Stimulated activated memory B cell treated with anti-CD40 and anti-IgM and Interleukin-4, amounts not matched to agents 10 μg/mL and 1 μg/mL and 100 μg/mL, for 72 hours (primary cell): ENCODE measurements at regions not wholly inside any gene's neighbourhood (a gene's known extent, or its start where the extent isn't known, plus 50 kb on each side); places are given as distances from the start of the nearest gene placed in this dataset.
"Not testable (repeated sequence)": the region's sequence is repeated elsewhere in the genome, so short reads cannot be mapped to it uniquely, and the experiment has no call there.

Source experiments
- ATAC-seq: fragments of 150-1000 bp; cut with Tn5 transposase; 2 replicates; pipeline ENCODE4 v1.10.0; 2021
- H3K27ac Mint-ChIP-seq: one replicate; pipeline ENCODE4 v1.8.0; 2022; ENCODE audit warnings: mild to moderate bottlenecking, mixed read lengths
- H3K27me3 Mint-ChIP-seq: one replicate; pipeline ENCODE4 v1.8.0; 2022; ENCODE audit warnings: mixed read lengths
- H3K36me3 Mint-ChIP-seq: one replicate; pipeline ENCODE4 v1.8.0; 2022; ENCODE audit warnings: mixed read lengths
- H3K4me1 Mint-ChIP-seq: one replicate; pipeline ENCODE4 v1.8.0; 2022; ENCODE audit warnings: mixed read lengths
- H3K4me3 Mint-ChIP-seq: one replicate; pipeline ENCODE4 v1.8.0; 2022; ENCODE audit warnings: mild to moderate bottlenecking, moderate library complexity, mixed read lengths
- H3K9me3 Mint-ChIP-seq: one replicate; pipeline ENCODE4 v1.8.0; 2022; ENCODE audit warnings: mixed read lengths

- Mint-ChIP-seq H3K4me1 (peaks cover 24% of the 10 kb centered on the region), H3K27me3 (peaks cover 27% of the 10 kb centered on the region), H3K36me3 (no peaks in the 10 kb centered on the region), H3K9me3 (no peaks in the 10 kb centered on the region), H3K4me3 (no peak overlapping the region), H3K27ac (no peak overlapping the region)
- peak; percentile 57 for ATAC-seq
Observed at GRCh38 chr1:157399984-157400382, 152.3 kb downstream of the FCRL5 start.

GRCh38 chr1:157399343-157399983 lies 152.9 kb downstream of the FCRL5 start:
- H3K4me3 Mint-ChIP-seq, result no peak overlapping the region
- peaks cover 4% of the 10 kb centered on the region for H3K36me3 Mint-ChIP-seq
- H3K27me3 Mint-ChIP-seq, result peaks cover 32% of the 10 kb centered on the region
- peaks cover 23% of the 10 kb centered on the region for H3K4me1 Mint-ChIP-seq
- ATAC-seq, result no peak
- H3K27ac Mint-ChIP-seq, result no peak overlapping the region
- peaks cover 4% of the 10 kb centered on the region for H3K9me3 Mint-ChIP-seq

GRCh38 chr1:157390651-157391050 lies 161.7 kb downstream of the FCRL5 start:
- Mint-ChIP-seq H3K36me3 (peaks cover 13% of the 10 kb centered on the region), H3K4me1 (peaks cover 7% of the 10 kb centered on the region), H3K4me3 (no peak overlapping the region), H3K9me3 (peaks cover 7% of the 10 kb centered on the region), H3K27ac (no peak overlapping the region), H3K27me3 (peaks cover 46% of the 10 kb centered on the region)
- ATAC-seq, result no peak

- ATAC-seq, result no peak
- Mint-ChIP-seq H3K9me3 (no peaks in the 10 kb centered on the region), H3K27me3 (peaks cover 20% of the 10 kb centered on the region), H3K4me3 (no peak overlapping the region), H3K27ac (no peak overlapping the region), H3K36me3 (no peaks in the 10 kb centered on the region), H3K4me1 (peaks cover 7% of the 10 kb centered on the region)
Observed at GRCh38 chr1:157388057-157388456, 164.3 kb downstream of the FCRL5 start.

- Mint-ChIP-seq H3K4me1 (peaks cover 14% of the 10 kb centered on the region), H3K4me3 (no peak overlapping the region), H3K27me3 (no peaks in the 10 kb centered on the region), H3K9me3 (no peaks in the 10 kb centered on the region), H3K36me3 (no peaks in the 10 kb centered on the region), H3K27ac (no peak overlapping the region)
- no peak for ATAC-seq
Observed at GRCh38 chr1:157384258-157384657, 168.1 kb downstream of the FCRL5 start.

GRCh38 chr1:157382351-157382750 lies 170.0 kb downstream of the FCRL5 start:
- H3K4me3 Mint-ChIP-seq, result no peak overlapping the region
- H3K4me1 Mint-ChIP-seq, result peaks cover 17% of the 10 kb centered on the region
- no peaks in the 10 kb centered on the region for H3K9me3 Mint-ChIP-seq
- H3K27ac Mint-ChIP-seq, result no peak overlapping the region
- ATAC-seq, result no peak
- no peaks in the 10 kb centered on the region for H3K27me3 Mint-ChIP-seq
- no peaks in the 10 kb centered on the region for H3K36me3 Mint-ChIP-seq

GRCh38 chr1:157380523-157380922 lies 171.8 kb downstream of the FCRL5 start:
- ATAC-seq, result peak; percentile 82
- H3K27me3 Mint-ChIP-seq, result peaks cover 11% of the 10 kb centered on the region
- H3K4me3 Mint-ChIP-seq, result no peak overlapping the region

GRCh38 chr1:157377280-157377713 lies 175.0 kb downstream of the FCRL5 start:
- H3K27me3 Mint-ChIP-seq, result peaks cover 15% of the 10 kb centered on the region

More at GRCh38 chr1:157380523-157380922, 171.8 kb downstream of the FCRL5 start:
- Mint-ChIP-seq H3K4me1 (peaks cover 16% of the 10 kb centered on the region), H3K36me3 (no peaks in the 10 kb centered on the region), H3K9me3 (no peaks in the 10 kb centered on the region), H3K27ac (no peak overlapping the region)

GRCh38 chr1:157376681-157377080 lies 175.6 kb downstream of the FCRL5 start:
- H3K27me3 Mint-ChIP-seq, result peaks cover 15% of the 10 kb centered on the region

More at GRCh38 chr1:157377280-157377713, 175.0 kb downstream of the FCRL5 start:
- not testable (repeated sequence) for H3K9me3 Mint-ChIP-seq, H3K36me3 Mint-ChIP-seq, H3K27ac Mint-ChIP-seq, H3K4me3 Mint-ChIP-seq
- ATAC-seq, result peak; percentile 63
- H3K4me1 Mint-ChIP-seq, result peaks cover 16% of the 10 kb centered on the region

GRCh38 chr1:157372311-157372710 lies 180.0 kb downstream of the FCRL5 start:
- peaks cover 15% of the 10 kb centered on the region for H3K27me3 Mint-ChIP-seq
- not testable (repeated sequence) for H3K4me3 Mint-ChIP-seq, H3K36me3 Mint-ChIP-seq, H3K4me1 Mint-ChIP-seq, ATAC-seq, H3K27ac Mint-ChIP-seq, H3K9me3 Mint-ChIP-seq

More at GRCh38 chr1:157376681-157377080, 175.6 kb downstream of the FCRL5 start:
- peaks cover 16% of the 10 kb centered on the region for H3K4me1 Mint-ChIP-seq
- H3K4me3 Mint-ChIP-seq, result no peak overlapping the region
- ATAC-seq, result no peak
- no peak overlapping the region for H3K27ac Mint-ChIP-seq
- H3K9me3 Mint-ChIP-seq, result no peaks in the 10 kb centered on the region
- no peaks in the 10 kb centered on the region for H3K36me3 Mint-ChIP-seq

GRCh38 chr1:157371826-157372225 lies 180.5 kb downstream of the FCRL5 start:
- Mint-ChIP-seq H3K4me1 (no peaks in the 10 kb centered on the region), H3K4me3 (no peak overlapping the region), H3K27ac (no peak overlapping the region), H3K27me3 (peaks cover 15% of the 10 kb centered on the region), H3K36me3 (no peaks in the 10 kb centered on the region), H3K9me3 (no peaks in the 10 kb centered on the region)
- no peak for ATAC-seq

GRCh38 chr1:157371221-157371620 lies 181.1 kb downstream of the FCRL5 start:
- no peak overlapping the region for H3K4me3 Mint-ChIP-seq
- no peak for ATAC-seq
- H3K27ac Mint-ChIP-seq, result no peak overlapping the region

GRCh38 chr1:157370698-157371097 lies 181.6 kb downstream of the FCRL5 start:
- Mint-ChIP-seq H3K27me3 (peaks cover 7% of the 10 kb centered on the region), H3K36me3 (no peaks in the 10 kb centered on the region), H3K9me3 (no peaks in the 10 kb centered on the region), H3K4me1 (no peaks in the 10 kb centered on the region), H3K27ac (no peak overlapping the region), H3K4me3 (no peak overlapping the region)
- ATAC-seq, result no peak

More at GRCh38 chr1:157371221-157371620, 181.1 kb downstream of the FCRL5 start:
- H3K9me3 Mint-ChIP-seq, result no peaks in the 10 kb centered on the region
- H3K36me3 Mint-ChIP-seq, result no peaks in the 10 kb centered on the region
- peaks cover 12% of the 10 kb centered on the region for H3K27me3 Mint-ChIP-seq
- H3K4me1 Mint-ChIP-seq, result no peaks in the 10 kb centered on the region

- Mint-ChIP-seq H3K4me3 (no peak overlapping the region), H3K9me3 (no peaks in the 10 kb centered on the region), H3K4me1 (no peaks in the 10 kb centered on the region), H3K27ac (no peak overlapping the region), H3K27me3 (no peaks in the 10 kb centered on the region), H3K36me3 (no peaks in the 10 kb centered on the region)
- ATAC-seq, result peak; percentile 78
Observed at GRCh38 chr1:157369808-157370521, 182.3 kb downstream of the FCRL5 start.

- not testable (repeated sequence) for H3K27me3 Mint-ChIP-seq, H3K9me3 Mint-ChIP-seq, ATAC-seq, H3K4me1 Mint-ChIP-seq, H3K27ac Mint-ChIP-seq, H3K36me3 Mint-ChIP-seq, H3K4me3 Mint-ChIP-seq
Observed at GRCh38 chr1:157368941-157369340, 183.4 kb downstream of the FCRL5 start.

GRCh38 chr1:157368363-157368762 lies 184.0 kb downstream of the FCRL5 start:
- no peak overlapping the region for H3K4me3 Mint-ChIP-seq
- H3K9me3 Mint-ChIP-seq, result no peaks in the 10 kb centered on the region
- no peaks in the 10 kb centered on the region for H3K27me3 Mint-ChIP-seq
- H3K36me3 Mint-ChIP-seq, result no peaks in the 10 kb centered on the region
- peaks cover 5% of the 10 kb centered on the region for H3K4me1 Mint-ChIP-seq
- ATAC-seq, result no peak
- no peak overlapping the region for H3K27ac Mint-ChIP-seq
